Right lobe of liver (tissue), 6 donors: ENCODE measurements at regions not wholly inside any gene's neighbourhood (a gene's known extent, or its start where the extent isn't known, plus 50 kb on each side); places are given as distances from the start of the nearest gene placed in this dataset.

Source experiments
- ATAC-seq, 4 donors: fragments of 200-7000 bp; cut with Tn5 transposase; one replicate each; pipeline ENCODE4 v1.9.1; 2020; ENCODE audit warnings: mild to moderate bottlenecking in 4 of 4, moderate library complexity in 4 of 4
- DNase-seq, 3 donors: peaks; one replicate each; pipeline ENCODE4 v3.0.0-alpha.2; 2020
- H3K27ac ChIP-seq, 3 donors: fragments of 200-600 bp; one replicate each; pipeline ENCODE4 v1.8.0; 2022
- H3K27me3 ChIP-seq, 2 donors: fragments of 200-600 bp; one replicate each; pipeline ENCODE4 v1.8.0; 2022
- H3K36me3 ChIP-seq, 4 donors: fragments of 200-600 bp; sonication (generic) in 1 of 4; one replicate each; pipeline versions ENCODE4 v1.5.1 to v1.8.0; 2017 to 2022; ENCODE audit warnings: control low read depth in 1 of 4
- H3K4me1 ChIP-seq, 4 donors: fragments of 200-600 bp; sonication (generic) in 1 of 4; one replicate each; pipeline versions ENCODE4 v1.5.1 to v1.8.0; 2017 to 2022; ENCODE audit warnings: control low read depth in 1 of 4
- H3K4me3 ChIP-seq, 3 donors: fragments of 200-600 bp; one replicate each; pipeline ENCODE4 v1.8.0; 2022
- H3K9me3 ChIP-seq, 4 donors: fragments of 200-600 bp; sonication (generic) in 1 of 4; one replicate each; pipeline versions ENCODE4 v1.5.1 to v1.8.0; 2017 to 2022; ENCODE audit warnings: control low read depth in 1 of 4
- CTCF ChIP-seq, 4 donors: fragments of 200-600 bp in 3 of 4; fragments of 450-650 bp in 1 of 4; IDR thresholded peaks; one replicate each; pipeline versions ENCODE4 v1.5.1 to v1.8.0; 2016 to 2022; ENCODE audit warnings: antibody characterized with exemption in 4 of 4, mild to moderate bottlenecking in 2 of 4
- POLR2A ChIP-seq: fragments of 450-650 bp; IDR thresholded peaks from one replicate; pipeline ENCODE4 v1.6.1; 2017; ENCODE audit warnings: antibody characterized with exemption, mild to moderate bottlenecking
- WGBS: methylation state at CpG from one replicate; pipeline ENCODE4 v1.1.6; 2018; ENCODE audit warnings: low coverage, low lambda C conversion rate; ENCODE audit not compliant: insufficient coverage; ENCODE audit errors: missing lambda C conversion rate; 5-methylcytosine and 5-hydroxymethylcytosine counted together
- intact Hi-C, 2 donors: fragments of 100-400 bp; cut with DNase I; formaldehyde crosslinking; loops; one replicate each; pipeline versions ENCODE4 v1.11.2 to v1.14.1; 2022
- donor health status: DM: no; HTN: yes; CAD: no.
- donor health status: DM: no; HTN: no; CAD: no.
- donor health status: DM: no; HTN: no; CAD: no.
- donor health status: DM: no; HTN: yes; CAD: no.
- donor health status: DM: no; HTN: yes; CAD: no.

- Histone ChIP-seq H3K27me3 (no peaks in the 10 kb centered on the region), H3K36me3 (no peaks in the 10 kb centered on the region), H3K27ac (no peak overlapping the region), H3K4me1 (peaks cover 0 to 9% (median 0%) of the 10 kb centered on the region in 4 donors), H3K4me3 (no peak overlapping the region), H3K9me3 (no peaks in the 10 kb centered on the region)
- WGBS = 50% methylated on average over 11 of the region's 15 CpGs
- intact Hi-C loops = no loop called here
- no peak for DNase-seq
- no peak for TF ChIP-seq CTCF (IDR thresholded peaks at IDR 0.05)
- TF ChIP-seq POLR2A = no peak
- no peak for ATAC-seq
Observed at GRCh38 chr14:97851428-97851995, 1054.3 kb downstream of the VRK1 start.

- WGBS = 42% methylated on average over 8 of the region's 9 CpGs
- ATAC-seq (no peak), DNase-seq (no peak)
- Histone ChIP-seq H3K36me3 (no peaks in the 10 kb centered on the region), H3K4me1 (no peaks in the 10 kb centered on the region), H3K27ac (no peak overlapping the region), H3K9me3 (no peaks in the 10 kb centered on the region), H3K27me3 (no peaks in the 10 kb centered on the region), H3K4me3 (no peak overlapping the region)
- TF ChIP-seq CTCF (IDR thresholded peaks at IDR 0.05) (no peak), POLR2A (no peak)
- intact Hi-C loops = no loop called here
Observed at GRCh38 chr14:97854918-97855317, 1057.7 kb downstream of the VRK1 start.

GRCh38 chr14:97866195-97866594 is 1069.0 kb downstream of the VRK1 start:
- 40% methylated on average over 2 of the region's 2 CpGs for WGBS
- DNase-seq = no peak
- Histone ChIP-seq H3K36me3 (no peaks in the 10 kb centered on the region), H3K27me3 (no peaks in the 10 kb centered on the region), H3K4me1 (no peaks in the 10 kb centered on the region), H3K9me3 (no peaks in the 10 kb centered on the region), H3K4me3 (no peak overlapping the region), H3K27ac (no peak overlapping the region)
- no peak for TF ChIP-seq CTCF (IDR thresholded peaks at IDR 0.05)
- no peak for TF ChIP-seq POLR2A
- intact Hi-C loops = no loop called here
- ATAC-seq = no peak

GRCh38 chr14:97866664-97867063 is 1069.5 kb downstream of the VRK1 start:
- no peak overlapping the region for H3K27ac ChIP-seq
- no peak for DNase-seq
- no peaks in the 10 kb centered on the region for H3K4me1 ChIP-seq
- WGBS = 40% methylated on average over 5 of the region's 5 CpGs
- H3K4me3 ChIP-seq = no peak overlapping the region
- H3K36me3 ChIP-seq = no peaks in the 10 kb centered on the region
- TF ChIP-seq CTCF (IDR thresholded peaks at IDR 0.05) = no peak
- TF ChIP-seq POLR2A = no peak
- intact Hi-C loops = no loop called here
- ATAC-seq = no peak
- H3K9me3 ChIP-seq = no peaks in the 10 kb centered on the region
- H3K27me3 ChIP-seq = no peaks in the 10 kb centered on the region

GRCh38 chr14:97873291-97873690 is 1076.1 kb downstream of the VRK1 start:
- peaks cover 0 to 4% (median 0%) of the 10 kb centered on the region in 4 donors for H3K4me1 ChIP-seq
- DNase-seq = no peak
- H3K9me3 ChIP-seq = no peaks in the 10 kb centered on the region
- intact Hi-C loops = no loop called here
- no peak overlapping the region for H3K27ac ChIP-seq
- no peak for TF ChIP-seq CTCF (IDR thresholded peaks at IDR 0.05)
- TF ChIP-seq POLR2A = no peak
- no peak overlapping the region for H3K4me3 ChIP-seq
- no peaks in the 10 kb centered on the region for H3K36me3 ChIP-seq
- H3K27me3 ChIP-seq = no peaks in the 10 kb centered on the region
- no peak for ATAC-seq
